ENCODE measurements at regions not wholly inside any gene's neighbourhood (a gene's known extent, or its start where the extent isn't known, plus 50 kb on each side); places are given as distances from the start of the nearest gene placed in this dataset.

DNA sequence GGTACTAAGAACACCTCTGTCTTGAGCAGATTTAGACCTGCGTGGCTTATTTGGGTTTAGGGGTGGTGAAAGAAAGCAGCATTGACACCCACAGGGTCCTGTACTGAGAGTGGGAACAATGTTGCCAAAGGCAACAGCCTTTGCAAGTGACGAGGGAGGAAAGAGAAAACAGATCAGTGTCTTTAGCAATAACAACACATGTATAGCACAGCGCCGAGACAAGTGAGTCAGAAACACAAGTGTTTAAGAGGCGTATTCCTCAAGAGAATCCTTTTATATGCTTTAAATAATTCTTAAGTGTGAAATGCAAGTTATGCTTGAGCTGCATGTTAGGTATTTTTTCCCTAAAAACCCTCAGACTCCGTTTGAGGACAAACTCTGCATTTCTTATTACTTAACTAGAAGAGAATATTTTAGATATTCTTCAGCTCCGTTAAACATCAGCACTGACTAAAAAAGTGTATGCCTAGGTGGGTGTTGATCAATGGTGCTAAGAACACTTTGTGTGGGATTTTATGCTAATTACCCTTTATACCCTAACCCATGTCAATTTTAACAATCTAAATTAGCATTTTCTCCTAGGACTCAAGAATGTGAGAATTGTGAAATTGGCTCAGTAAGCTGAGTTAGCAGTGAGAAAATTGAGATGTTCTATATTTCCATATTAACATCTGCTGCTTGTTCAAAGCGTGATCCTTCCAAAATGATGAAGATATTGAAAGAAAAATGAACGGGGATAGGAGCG lies 1095.4 kb upstream of the CELF2 start:
- Histone ChIP-seq H3K4me2 (ENCODE audit: unreplicated experiment) (no peak overlapping the region), H3K9ac (no peak overlapping the region), H3K27me3 (replicated peaks; ENCODE audit: insufficient read depth) (no peaks in the 10 kb centered on the region), H3F3A (ENCODE audit: insufficient read depth) (no peaks in the 10 kb centered on the region), H3K4me3 (no peak overlapping the region), H3K36me3 (ENCODE audit: low read depth) (no peaks in the 10 kb centered on the region), H3K27ac (no peak overlapping the region), H3K9me3 (ENCODE audit: low read depth) (no peaks in the 10 kb centered on the region), H3K4me1 (ENCODE audit: insufficient read depth) (no peaks in the 10 kb centered on the region), H2AFZ (no peak overlapping the region), H3K79me2 (ENCODE audit: insufficient read depth) (no peaks in the 10 kb centered on the region), H4K20me1 (ENCODE audit: insufficient read depth) (no peaks in the 10 kb centered on the region), H3K9me2 (ENCODE audit: insufficient read depth) (no peaks in the 10 kb centered on the region)
- WGBS, 2 experiments (ENCODE audit: low coverage in 1 of 2, low lambda C conversion rate in 2 of 2, missing lambda C conversion rate in 2 of 2): 22 to 27% methylated on average over 10 of the region's 10 CpGs
- in situ Hi-C loops (cut with MboI): no loop called here
- no peak for DNase-seq
- TF ChIP-seq EZH2phosphoT487 (IDR thresholded peaks at IDR 0.05; ENCODE audit: insufficient read depth, low read depth) (no peak), EZH2 (IDR thresholded peaks at IDR 0.05; ENCODE audit: insufficient read depth, poor library complexity, severe bottlenecking) (no peak)

- Histone ChIP-seq H3K27me3 (replicated peaks; ENCODE audit: insufficient read depth) (no peaks in the 10 kb centered on the region), H3K4me1 (ENCODE audit: insufficient read depth) (no peaks in the 10 kb centered on the region), H3F3A (ENCODE audit: insufficient read depth) (no peaks in the 10 kb centered on the region), H3K4me3 (no peak overlapping the region), H3K9ac (no peak overlapping the region), H3K9me3 (ENCODE audit: low read depth) (no peaks in the 10 kb centered on the region), H3K9me2 (ENCODE audit: insufficient read depth) (no peaks in the 10 kb centered on the region), H3K4me2 (ENCODE audit: unreplicated experiment) (no peak overlapping the region), H2AFZ (no peak overlapping the region), H3K79me2 (ENCODE audit: insufficient read depth) (no peaks in the 10 kb centered on the region), H3K36me3 (ENCODE audit: low read depth) (no peaks in the 10 kb centered on the region), H4K20me1 (ENCODE audit: insufficient read depth) (no peaks in the 10 kb centered on the region), H3K27ac (no peak overlapping the region)
- TF ChIP-seq EZH2 (IDR thresholded peaks at IDR 0.05; ENCODE audit: insufficient read depth, poor library complexity, severe bottlenecking): no peak
- TF ChIP-seq EZH2phosphoT487 (IDR thresholded peaks at IDR 0.05; ENCODE audit: insufficient read depth, low read depth): no peak
- DNase-seq: no peak
- in situ Hi-C loops (cut with MboI): no loop called here
- WGBS, 2 experiments (ENCODE audit: low coverage in 1 of 2, low lambda C conversion rate in 2 of 2, missing lambda C conversion rate in 2 of 2): 24 to 26% methylated on average over 3 of the region's 3 CpGs
Observed at GRCh38 chr10:9926003-9926402, 1091.7 kb upstream of the CELF2 start.

GRCh38 chr10:9926881-9927280 lies 1090.8 kb upstream of the CELF2 start:
- no peak for TF ChIP-seq EZH2 (IDR thresholded peaks at IDR 0.05; ENCODE audit: insufficient read depth, poor library complexity, severe bottlenecking)
- TF ChIP-seq EZH2phosphoT487 (IDR thresholded peaks at IDR 0.05; ENCODE audit: insufficient read depth, low read depth): no peak
- DNase-seq: no peak
- no peaks in the 10 kb centered on the region for H3K9me3 ChIP-seq (ENCODE audit: low read depth)
- no peak overlapping the region for H2AFZ ChIP-seq
- H3K9ac ChIP-seq: no peak overlapping the region
- no peaks in the 10 kb centered on the region for H3K79me2 ChIP-seq (ENCODE audit: insufficient read depth)
- H3K4me3 ChIP-seq: no peak overlapping the region
- no peaks in the 10 kb centered on the region for H3F3A ChIP-seq (ENCODE audit: insufficient read depth)
- no peaks in the 10 kb centered on the region for H3K4me1 ChIP-seq (ENCODE audit: insufficient read depth)
- H3K9me2 ChIP-seq (ENCODE audit: insufficient read depth): no peaks in the 10 kb centered on the region
- no peaks in the 10 kb centered on the region for H3K27me3 ChIP-seq (replicated peaks; ENCODE audit: insufficient read depth)
- no peak overlapping the region for H3K4me2 ChIP-seq (ENCODE audit: unreplicated experiment)
- no peaks in the 10 kb centered on the region for H4K20me1 ChIP-seq (ENCODE audit: insufficient read depth)
- in situ Hi-C loops (cut with MboI): no loop called here
- H3K36me3 ChIP-seq (ENCODE audit: low read depth): no peaks in the 10 kb centered on the region
- H3K27ac ChIP-seq: no peak overlapping the region
- 0% methylated on average over 2 of the region's 2 CpGs for WGBS, 2 experiments (ENCODE audit: low coverage in 1 of 2, low lambda C conversion rate in 2 of 2, missing lambda C conversion rate in 2 of 2)

GRCh38 chr10:9939716-9940115 lies 1078.0 kb upstream of the CELF2 start:
- Histone ChIP-seq H3K9me2 (ENCODE audit: insufficient read depth) (0 out of 2 replicates have a peak, but pooled peaks cover 4% of the 10 kb centered on the region), H2AFZ (no peak overlapping the region), H3K79me2 (ENCODE audit: insufficient read depth) (no peaks in the 10 kb centered on the region), H3F3A (ENCODE audit: insufficient read depth) (no peaks in the 10 kb centered on the region), H3K36me3 (ENCODE audit: low read depth) (no peaks in the 10 kb centered on the region), H3K27me3 (replicated peaks; ENCODE audit: insufficient read depth) (no peaks in the 10 kb centered on the region), H3K4me2 (ENCODE audit: unreplicated experiment) (no peak overlapping the region), H3K9me3 (ENCODE audit: low read depth) (no peaks in the 10 kb centered on the region), H3K9ac (no peak overlapping the region), H3K4me3 (no peak overlapping the region), H4K20me1 (ENCODE audit: insufficient read depth) (no peaks in the 10 kb centered on the region), H3K27ac (no peak overlapping the region), H3K4me1 (ENCODE audit: insufficient read depth) (no peaks in the 10 kb centered on the region)
- TF ChIP-seq EZH2phosphoT487 (IDR thresholded peaks at IDR 0.05; ENCODE audit: insufficient read depth, low read depth): no peak
- no peak for TF ChIP-seq EZH2 (IDR thresholded peaks at IDR 0.05; ENCODE audit: insufficient read depth, poor library complexity, severe bottlenecking)
- DNase-seq: no peak
- WGBS, 2 experiments (ENCODE audit: low coverage in 1 of 2, low lambda C conversion rate in 2 of 2, missing lambda C conversion rate in 2 of 2): 8 to 14% methylated on average over 2 of the region's 2 CpGs
- in situ Hi-C loops (cut with MboI): no loop called here

DNA sequence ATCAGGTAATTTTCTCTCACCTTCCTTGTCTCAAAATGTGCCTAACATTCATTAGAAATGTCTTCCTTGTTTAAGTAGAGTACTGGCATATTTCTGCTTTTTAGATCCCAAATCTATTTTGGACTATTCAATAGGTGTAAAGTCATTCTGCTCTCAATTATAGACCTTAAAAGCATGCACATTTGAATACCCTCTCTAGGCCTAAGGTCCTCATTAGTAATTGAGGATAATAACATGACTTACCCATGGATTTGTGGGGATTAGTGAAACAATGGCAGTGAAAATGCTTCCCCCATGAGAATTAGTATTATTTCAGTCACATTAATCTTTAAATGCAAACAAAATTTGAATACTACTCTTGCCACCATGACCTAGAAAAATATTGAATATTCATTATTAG lies 1073.0 kb upstream of the CELF2 start:
- Histone ChIP-seq H3K9me3 (ENCODE audit: low read depth) (no peaks in the 10 kb centered on the region), H3K9me2 (ENCODE audit: insufficient read depth) (no peaks in the 10 kb centered on the region), H3K4me3 (no peak overlapping the region), H4K20me1 (ENCODE audit: insufficient read depth) (no peaks in the 10 kb centered on the region), H3K9ac (no peak overlapping the region), H3K36me3 (ENCODE audit: low read depth) (no peaks in the 10 kb centered on the region), H3K27ac (no peak overlapping the region), H3K27me3 (replicated peaks; ENCODE audit: insufficient read depth) (no peaks in the 10 kb centered on the region), H2AFZ (no peak overlapping the region), H3K4me1 (ENCODE audit: insufficient read depth) (no peaks in the 10 kb centered on the region), H3F3A (ENCODE audit: insufficient read depth) (no peaks in the 10 kb centered on the region), H3K4me2 (ENCODE audit: unreplicated experiment) (no peak overlapping the region), H3K79me2 (ENCODE audit: insufficient read depth) (no peaks in the 10 kb centered on the region)
- in situ Hi-C loops (cut with MboI): no loop called here
- no peak for TF ChIP-seq EZH2 (IDR thresholded peaks at IDR 0.05; ENCODE audit: insufficient read depth, poor library complexity, severe bottlenecking)
- TF ChIP-seq EZH2phosphoT487 (IDR thresholded peaks at IDR 0.05; ENCODE audit: insufficient read depth, low read depth): no peak
- DNase-seq: no peak
